Smooth muscle cell (in vitro differentiated cells): ENCODE measurements at regions not wholly inside any gene's neighbourhood (a gene's known extent, or its start where the extent isn't known, plus 50 kb on each side); places are given as distances from the start of the nearest gene placed in this dataset.

Source experiments
- DNase-seq: peaks from one replicate; lab custom pipeline; 2025; ENCODE audit not compliant: unreplicated experiment; lab: John Stamatoyannopoulos, UW
- H2AFZ ChIP-seq: fragments of 200-600 bp; sonication (generic); 2 replicates; pipeline ENCODE4 v1.6.0; 2016; ENCODE audit warnings: antibody characterized with exemption, low read depth, mild to moderate bottlenecking
- H3F3A ChIP-seq: fragments of 200-600 bp; sonication (generic); 2 replicates; pipeline ENCODE4 v1.6.0; 2017; ENCODE audit warnings: antibody characterized with exemption, low read depth
- H3K27ac ChIP-seq: fragments of 200-600 bp; sonication (generic); 2 replicates; pipeline ENCODE4 v1.5.1; 2016; ENCODE audit warnings: low read depth, mild to moderate bottlenecking
- H3K27me3 ChIP-seq: fragments of 200-600 bp; sonication (generic); 2 replicates; pipeline ENCODE4 v1.6.1; 2016; ENCODE audit warnings: low read depth, mild to moderate bottlenecking
- H3K36me3 ChIP-seq: fragments of 200-600 bp; sonication (generic); 2 replicates; pipeline ENCODE4 v1.5.1; 2016; ENCODE audit warnings: low read depth
- H3K4me1 ChIP-seq: fragments of 200-600 bp; sonication (generic); 2 replicates; pipeline ENCODE4 v1.5.1; 2016; ENCODE audit warnings: low read depth
- H3K4me2 ChIP-seq: fragments of 200-600 bp; sonication (generic); 2 replicates; pipeline ENCODE4 v1.6.0; 2016; ENCODE audit warnings: mild to moderate bottlenecking
- H3K4me3 ChIP-seq: fragments of 200-600 bp; sonication (generic); 2 replicates; pipeline ENCODE4 v1.5.1; 2016; ENCODE audit warnings: mild to moderate bottlenecking
- H3K79me2 ChIP-seq: fragments of 200-600 bp; sonication (generic); 2 replicates; pipeline ENCODE4 v1.6.0; 2016; ENCODE audit warnings: low read depth, mild to moderate bottlenecking
- H3K9ac ChIP-seq: fragments of 200-600 bp; sonication (generic); 2 replicates; pipeline ENCODE4 v1.6.0; 2016; ENCODE audit warnings: low read depth
- H3K9me3 ChIP-seq: fragments of 200-600 bp; sonication (generic); replicated peaks from 2 replicates; pipeline ENCODE4 v1.5.1; 2016; ENCODE audit warnings: low read depth
- H4K20me1 ChIP-seq: fragments of 200-600 bp; sonication (generic); 2 replicates; pipeline ENCODE4 v1.6.0; 2016; ENCODE audit warnings: low read depth
- WGBS: methylation state at CpG from one replicate; pipeline ENCODE4 v1.1.7; 2016; ENCODE audit warnings: low lambda C conversion rate; 5-methylcytosine and 5-hydroxymethylcytosine counted together
- TF ChIP-seq, protein P1 (sequence below): fragments of 200-600 bp; sonication (generic); IDR thresholded peaks from 2 replicates; pipeline ENCODE4 v1.5.1; 2017; ENCODE audit warnings: borderline replicate concordance, mild to moderate bottlenecking, antibody characterized with exemption; ENCODE audit not compliant: insufficient read depth, poor library complexity, severe bottlenecking

GRCh38 chr3:163722405-163722804 lies 1355.9 kb downstream of the SI start:
- H3K27me3 ChIP-seq, result no peaks in the 10 kb centered on the region
- no peak overlapping the region for H3K4me2 ChIP-seq
- H3F3A ChIP-seq, result no peaks in the 10 kb centered on the region
- no peaks in the 10 kb centered on the region for H3K9me3 ChIP-seq
- H3K27ac ChIP-seq, result no peak overlapping the region
- no peak overlapping the region for H3K4me3 ChIP-seq
- no peaks in the 10 kb centered on the region for H3K79me2 ChIP-seq
- no peak overlapping the region for H2AFZ ChIP-seq
- H3K36me3 ChIP-seq, result no peaks in the 10 kb centered on the region
- 81% methylated on average over 2 of the region's 2 CpGs for WGBS
- no peaks in the 10 kb centered on the region for H4K20me1 ChIP-seq
- TF ChIP-seq, protein P1, sequence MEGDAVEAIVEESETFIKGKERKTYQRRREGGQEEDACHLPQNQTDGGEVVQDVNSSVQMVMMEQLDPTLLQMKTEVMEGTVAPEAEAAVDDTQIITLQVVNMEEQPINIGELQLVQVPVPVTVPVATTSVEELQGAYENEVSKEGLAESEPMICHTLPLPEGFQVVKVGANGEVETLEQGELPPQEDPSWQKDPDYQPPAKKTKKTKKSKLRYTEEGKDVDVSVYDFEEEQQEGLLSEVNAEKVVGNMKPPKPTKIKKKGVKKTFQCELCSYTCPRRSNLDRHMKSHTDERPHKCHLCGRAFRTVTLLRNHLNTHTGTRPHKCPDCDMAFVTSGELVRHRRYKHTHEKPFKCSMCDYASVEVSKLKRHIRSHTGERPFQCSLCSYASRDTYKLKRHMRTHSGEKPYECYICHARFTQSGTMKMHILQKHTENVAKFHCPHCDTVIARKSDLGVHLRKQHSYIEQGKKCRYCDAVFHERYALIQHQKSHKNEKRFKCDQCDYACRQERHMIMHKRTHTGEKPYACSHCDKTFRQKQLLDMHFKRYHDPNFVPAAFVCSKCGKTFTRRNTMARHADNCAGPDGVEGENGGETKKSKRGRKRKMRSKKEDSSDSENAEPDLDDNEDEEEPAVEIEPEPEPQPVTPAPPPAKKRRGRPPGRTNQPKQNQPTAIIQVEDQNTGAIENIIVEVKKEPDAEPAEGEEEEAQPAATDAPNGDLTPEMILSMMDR, result no peak
- no peak overlapping the region for H3K9ac ChIP-seq
- H3K4me1 ChIP-seq, result no peaks in the 10 kb centered on the region
- no peak for DNase-seq

DNA sequence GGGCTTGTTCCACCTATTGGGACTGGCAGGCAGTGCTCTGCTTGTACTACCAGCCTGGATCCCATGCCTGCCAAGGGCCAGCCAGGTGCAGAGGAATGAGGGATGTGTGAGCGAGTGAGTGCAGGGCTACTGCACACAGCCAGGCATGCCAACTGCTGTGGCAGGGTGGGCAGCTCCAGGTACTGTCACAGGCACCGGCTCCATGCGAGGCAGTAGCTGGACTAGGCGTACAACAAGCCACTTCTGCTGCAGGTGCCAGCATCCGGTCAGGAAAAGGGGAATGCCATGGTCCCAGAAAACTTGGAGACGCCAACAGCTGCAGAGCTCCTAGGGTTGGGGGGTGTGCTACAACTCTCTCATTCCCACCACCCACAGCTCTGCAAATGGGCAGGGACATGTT lies 1356.7 kb downstream of the SI start:
- no peaks in the 10 kb centered on the region for H3F3A ChIP-seq
- H3K9ac ChIP-seq, result no peak overlapping the region
- H3K4me3 ChIP-seq, result no peak overlapping the region
- H3K9me3 ChIP-seq, result no peaks in the 10 kb centered on the region
- WGBS, result 99% methylated on average over 6 of the region's 6 CpGs
- H3K4me2 ChIP-seq, result no peak overlapping the region
- H3K27ac ChIP-seq, result no peak overlapping the region
- no peaks in the 10 kb centered on the region for H3K4me1 ChIP-seq
- no peak overlapping the region for H2AFZ ChIP-seq
- no peaks in the 10 kb centered on the region for H3K36me3 ChIP-seq
- DNase-seq, result no peak
- H3K27me3 ChIP-seq, result no peaks in the 10 kb centered on the region
- H4K20me1 ChIP-seq, result no peaks in the 10 kb centered on the region
- TF ChIP-seq, protein P1, result no peak
- H3K79me2 ChIP-seq, result no peaks in the 10 kb centered on the region

DNA sequence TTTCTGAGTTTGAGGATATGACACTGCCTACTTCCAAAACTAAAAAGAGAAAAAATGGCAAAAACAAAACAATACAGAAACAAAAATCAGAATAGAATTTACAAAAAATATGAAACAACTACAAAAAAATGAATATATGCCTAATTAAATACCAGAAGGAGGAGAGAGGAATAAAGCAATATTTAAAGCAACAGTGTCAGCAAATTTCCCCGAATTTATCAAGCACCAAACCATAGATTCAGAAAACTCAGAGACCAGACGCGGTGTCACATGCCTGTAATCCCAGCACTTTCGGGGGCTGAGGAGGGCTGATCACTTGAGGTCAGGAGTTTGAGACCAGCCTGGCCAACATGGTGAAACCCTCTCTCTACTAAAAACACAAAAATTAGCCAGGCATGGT lies 1360.9 kb downstream of the SI start:
- DNase-seq, result no peak

DNA sequence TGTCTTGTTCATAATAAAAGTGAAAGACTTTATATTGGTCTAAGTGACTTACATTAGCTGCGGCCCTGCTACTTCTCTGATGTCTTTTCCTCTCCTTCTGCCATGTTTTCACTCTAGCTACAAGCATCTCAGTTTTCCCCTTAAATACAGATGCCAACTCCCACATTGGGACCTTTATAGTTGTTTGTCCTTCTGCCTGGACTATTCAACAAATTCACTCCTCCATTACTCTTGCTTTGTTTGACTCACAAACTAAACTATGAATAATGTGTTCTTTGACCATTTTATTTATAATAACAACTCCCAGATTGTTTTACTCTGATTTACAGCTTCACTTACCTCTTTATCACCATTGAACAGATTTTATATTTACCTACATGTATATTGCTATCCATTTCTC lies 1369.9 kb downstream of the SI start:
- Histone ChIP-seq H3K36me3 (no peaks in the 10 kb centered on the region), H3F3A (no peaks in the 10 kb centered on the region), H3K9me3 (no peaks in the 10 kb centered on the region), H2AFZ (no peak overlapping the region), H4K20me1 (no peaks in the 10 kb centered on the region), H3K4me2 (no peak overlapping the region), H3K27me3 (no peaks in the 10 kb centered on the region), H3K9ac (no peak overlapping the region), H3K4me3 (no peak overlapping the region), H3K27ac (no peak overlapping the region), H3K79me2 (no peaks in the 10 kb centered on the region), H3K4me1 (no peaks in the 10 kb centered on the region)
- no peak for DNase-seq
- TF ChIP-seq, protein P1, result no peak
- WGBS, result 95% methylated on average over 1 of the region's 1 CpG

More for the DNA sequence above, 1360.9 kb downstream of the SI start:
- H3K9me3 ChIP-seq, result no peaks in the 10 kb centered on the region
- no peaks in the 10 kb centered on the region for H3F3A ChIP-seq
- H3K4me2 ChIP-seq, result no peak overlapping the region
- TF ChIP-seq, protein P1, result no peak
- no peak overlapping the region for H3K4me3 ChIP-seq
- no peaks in the 10 kb centered on the region for H3K36me3 ChIP-seq
- no peak overlapping the region for H2AFZ ChIP-seq
- H3K27me3 ChIP-seq, result no peaks in the 10 kb centered on the region
- WGBS, result 97% methylated on average over 4 of the region's 4 CpGs
- H3K4me1 ChIP-seq, result no peaks in the 10 kb centered on the region
- H3K79me2 ChIP-seq, result no peaks in the 10 kb centered on the region
- H3K27ac ChIP-seq, result no peak overlapping the region
- H3K9ac ChIP-seq, result no peak overlapping the region
- no peaks in the 10 kb centered on the region for H4K20me1 ChIP-seq
